Spinal cord (tissue), 9 donors: ENCODE measurements at regions not wholly inside any gene's neighbourhood (a gene's known extent, or its start where the extent isn't known, plus 50 kb on each side); places are given as distances from the start of the nearest gene placed in this dataset.

Experiments used
- DNase-seq, 6 donors: peaks; one replicate each; pipeline versions ENCODE4 v3.0.0 to v3.0.0-alpha.2; 2013 to 2015; ENCODE audit warnings: low spot score in 6 of 6, low read depth in 4 of 6
- H3K27ac ChIP-seq: one replicate; pipeline ENCODE4 v1.5.1; 2013; ENCODE audit warnings: low read depth, low read length, control low read depth
- H3K27me3 ChIP-seq: one replicate; pipeline ENCODE4 v1.6.1; 2013; ENCODE audit warnings: low read length; ENCODE audit not compliant: control insufficient read depth, insufficient read depth
- H3K36me3 ChIP-seq: one replicate; pipeline ENCODE4 v1.6.1; 2013; ENCODE audit warnings: low read length; ENCODE audit not compliant: control insufficient read depth, insufficient read depth
- H3K4me1 ChIP-seq: one replicate; pipeline ENCODE4 v1.6.1; 2013; ENCODE audit warnings: low read length; ENCODE audit not compliant: control insufficient read depth, insufficient read depth
- H3K4me3 ChIP-seq: one replicate; pipeline ENCODE4 v1.5.1; 2013; ENCODE audit warnings: low read depth, low read length, control low read depth
- H3K9me3 ChIP-seq: one replicate; pipeline ENCODE4 v1.6.1; 2013; ENCODE audit warnings: low read length; ENCODE audit not compliant: control insufficient read depth, insufficient read depth
- WGBS: methylation state at CpG from one replicate; pipeline ENCODE4 v1.1.5; 2013; ENCODE audit warnings: missing lambda C conversion rate; ENCODE audit not compliant: insufficient coverage; 5-methylcytosine and 5-hydroxymethylcytosine counted together
- donor health status: healthy.

DNA sequence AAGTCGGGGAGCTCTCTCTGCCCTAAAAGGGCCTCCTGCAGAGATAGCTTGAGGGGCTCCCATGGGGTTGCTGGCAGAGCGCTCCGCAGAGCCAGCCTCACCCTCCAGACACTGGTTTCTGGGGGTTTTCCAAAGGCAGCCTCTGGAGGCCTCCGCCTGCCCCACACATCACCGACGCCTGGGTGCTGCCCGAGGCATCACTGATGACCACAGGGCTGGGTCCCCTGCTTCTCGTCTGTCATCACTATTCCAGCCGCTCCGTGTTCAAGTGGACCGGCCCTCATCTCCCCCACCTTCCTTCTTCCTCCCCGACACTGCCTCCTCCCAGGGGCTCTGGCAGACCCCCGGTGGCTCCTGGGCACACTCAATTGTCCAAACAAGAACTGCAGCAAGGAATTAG, 64.1 kb upstream of the IRX4 start:
- DNase-seq = no peak
- no peak overlapping the region for H3K4me3 ChIP-seq
- 69% methylated on average over 12 of the region's 13 CpGs for whole genome bisulfite sequencing
- no peak overlapping the region for H3K27ac ChIP-seq
- H3K36me3 ChIP-seq = no peaks in the 10 kb centered on the region
- peaks cover 7% of the 10 kb centered on the region for H3K27me3 ChIP-seq
- peaks cover 7% of the 10 kb centered on the region for H3K4me1 ChIP-seq
- H3K9me3 ChIP-seq = no peaks in the 10 kb centered on the region

DNA sequence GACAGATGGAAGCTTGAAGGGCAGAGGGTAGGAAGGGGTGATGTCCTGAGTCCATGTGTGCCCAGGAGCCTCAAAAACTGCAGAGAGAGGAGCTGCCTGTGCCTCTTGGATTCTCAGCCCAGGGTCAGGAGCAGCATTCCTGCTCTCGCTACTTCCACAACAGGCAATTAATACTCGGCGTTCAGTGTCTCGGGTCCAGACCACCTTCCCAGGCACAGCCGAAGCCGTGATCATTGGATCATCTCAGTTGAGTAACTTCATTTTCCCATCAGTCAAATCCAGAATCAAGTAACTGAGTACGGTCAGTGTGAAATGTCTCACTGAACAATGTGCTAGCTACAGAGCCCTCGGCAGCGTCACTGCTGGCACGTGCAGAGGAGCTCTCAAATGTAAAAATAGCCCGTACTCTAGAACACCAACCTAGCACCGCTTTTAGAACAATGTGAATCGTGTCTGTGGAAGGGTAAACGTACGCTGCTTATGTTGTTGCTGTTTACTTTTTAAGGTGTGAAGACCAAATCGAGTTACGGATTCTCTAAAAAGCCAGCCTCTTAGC, 63.5 kb upstream of the IRX4 start:
- DNase-seq = no peak
- Histone ChIP-seq H3K27me3 (peaks cover 7% of the 10 kb centered on the region), H3K4me3 (no peak overlapping the region), H3K4me1 (peaks cover 7% of the 10 kb centered on the region), H3K36me3 (no peaks in the 10 kb centered on the region), H3K9me3 (no peaks in the 10 kb centered on the region), H3K27ac (no peak overlapping the region)
- WGBS = 72% methylated on average over 15 of the region's 17 CpGs

DNA sequence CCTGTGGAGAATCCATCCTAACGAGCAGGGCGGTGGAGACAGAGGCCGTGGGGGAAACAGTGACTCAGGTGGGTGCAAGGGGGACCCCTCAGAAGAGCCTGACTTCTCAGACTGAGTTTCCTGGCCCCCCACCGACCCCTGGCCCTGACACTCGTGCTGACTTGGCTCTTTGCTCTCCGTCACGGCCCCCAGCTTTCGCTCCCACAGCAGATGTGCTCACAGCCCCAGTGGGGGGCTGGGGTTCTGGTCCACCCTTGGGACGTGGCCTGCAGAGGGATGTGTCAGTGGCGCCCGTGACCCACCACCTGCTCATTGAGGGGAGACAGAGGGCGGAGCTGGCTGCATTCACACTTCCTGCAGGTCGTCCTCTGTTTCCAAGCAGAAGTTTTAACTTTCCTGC, 62.9 kb upstream of the IRX4 start:
- 79% methylated on average over 13 of the region's 13 CpGs for WGBS
- Histone ChIP-seq H3K36me3 (no peaks in the 10 kb centered on the region), H3K4me1 (peaks cover 7% of the 10 kb centered on the region), H3K4me3 (no peak overlapping the region), H3K27ac (no peak overlapping the region), H3K27me3 (peaks cover 7% of the 10 kb centered on the region), H3K9me3 (no peaks in the 10 kb centered on the region)
- no peak for DNase-seq

DNA sequence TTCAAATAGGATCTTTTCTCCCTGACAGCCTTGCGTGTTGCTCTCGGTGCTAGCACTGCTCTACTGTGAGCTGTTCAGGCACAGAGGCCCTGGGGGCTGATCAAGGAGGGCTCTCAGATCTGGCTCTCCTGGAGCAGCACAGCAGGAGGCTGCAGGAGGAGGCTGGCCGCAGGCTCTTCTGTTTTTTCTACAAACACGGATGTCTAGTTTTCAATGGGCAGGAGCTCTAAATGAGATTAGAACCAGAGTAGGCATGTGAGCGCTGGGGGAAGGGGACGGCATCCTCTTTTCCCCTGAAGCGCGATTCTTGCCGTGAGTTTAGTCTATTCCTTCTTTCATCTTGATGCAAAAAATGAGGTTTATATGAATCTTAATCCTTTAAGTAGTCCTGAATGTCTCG, 61.7 kb upstream of the IRX4 start:
- Histone ChIP-seq H3K4me3 (no peak overlapping the region), H3K27me3 (peaks cover 7% of the 10 kb centered on the region), H3K9me3 (no peaks in the 10 kb centered on the region), H3K36me3 (no peaks in the 10 kb centered on the region), H3K27ac (no peak overlapping the region), H3K4me1 (peaks cover 7% of the 10 kb centered on the region)
- WGBS = 39% methylated on average over 4 of the region's 10 CpGs
- no peak for DNase-seq

DNA sequence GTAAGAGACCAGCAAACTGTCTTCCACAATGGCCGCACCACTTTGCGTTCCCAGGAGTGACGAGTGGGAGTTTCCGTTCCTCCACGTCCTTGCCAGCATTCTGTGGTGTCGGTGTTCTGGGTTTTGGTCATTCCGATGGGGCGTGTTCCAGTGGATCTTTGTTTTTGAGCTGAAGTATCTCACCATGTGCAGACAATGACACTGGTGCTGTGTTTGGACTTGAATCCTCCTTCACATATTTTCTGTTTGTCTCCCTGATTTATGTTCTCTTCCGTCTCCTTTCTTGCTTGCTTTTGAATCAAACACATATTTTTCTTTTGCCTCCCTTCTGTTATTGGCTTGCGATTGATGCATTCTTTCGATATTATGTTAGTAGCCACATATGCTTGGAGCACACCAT, 60.8 kb upstream of the IRX4 start:
- no peak overlapping the region for H3K27ac ChIP-seq
- DNase-seq = no peak
- peaks cover 7% of the 10 kb centered on the region for H3K4me1 ChIP-seq
- no peaks in the 10 kb centered on the region for H3K36me3 ChIP-seq
- H3K4me3 ChIP-seq = no peak overlapping the region
- H3K9me3 ChIP-seq = no peaks in the 10 kb centered on the region
- WGBS = 98% methylated on average over 6 of the region's 11 CpGs
- H3K27me3 ChIP-seq = peaks cover 7% of the 10 kb centered on the region

DNA sequence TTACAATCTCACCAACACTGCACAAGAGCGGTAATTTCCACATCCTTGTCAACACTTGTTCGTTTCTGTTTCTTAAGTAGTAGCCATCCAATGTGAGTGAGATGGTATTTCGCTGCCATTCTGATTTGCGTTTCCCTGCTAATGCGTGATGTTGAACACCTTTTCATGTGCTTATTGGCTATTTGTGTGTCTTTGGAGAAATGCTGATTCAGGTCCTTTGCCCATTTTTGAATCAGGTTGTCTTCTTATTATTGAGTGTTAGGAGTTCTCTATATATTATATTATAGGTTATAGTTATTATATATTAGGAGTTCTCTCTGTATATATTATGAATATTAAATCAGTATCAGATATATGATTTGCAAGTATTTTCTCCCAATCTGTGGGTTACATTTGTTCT, 59.9 kb upstream of the IRX4 start:
- 87% methylated on average over 4 of the region's 5 CpGs for WGBS
- DNase-seq = no peak
- no peaks in the 10 kb centered on the region for H3K36me3 ChIP-seq
- H3K27me3 ChIP-seq = peaks cover 7% of the 10 kb centered on the region
- H3K9me3 ChIP-seq = no peaks in the 10 kb centered on the region
- no peak overlapping the region for H3K4me3 ChIP-seq
- H3K4me1 ChIP-seq = peaks cover 7% of the 10 kb centered on the region
- no peak overlapping the region for H3K27ac ChIP-seq

DNA sequence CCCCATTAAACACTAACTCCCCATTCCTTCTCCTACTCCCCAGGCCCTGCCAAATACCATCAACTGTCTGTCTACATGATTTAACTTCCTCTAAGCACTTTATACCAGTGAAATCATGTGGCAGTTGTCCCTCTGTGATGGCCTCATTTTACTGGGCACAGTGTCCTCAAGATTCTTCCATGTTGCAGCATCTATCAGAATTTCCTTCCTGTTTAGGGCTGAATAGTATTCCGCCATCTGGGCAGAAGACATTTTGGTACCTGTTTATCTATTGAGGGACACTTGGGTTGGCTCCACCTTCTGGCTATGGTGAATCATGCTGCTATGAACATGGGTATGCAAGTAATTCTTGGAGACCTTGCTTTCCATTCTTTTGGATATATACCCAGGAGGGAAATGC, 59.4 kb upstream of the IRX4 start:
- H3K27me3 ChIP-seq = peaks cover 7% of the 10 kb centered on the region
- no peaks in the 10 kb centered on the region for H3K9me3 ChIP-seq
- no peak overlapping the region for H3K4me3 ChIP-seq
- DNase-seq = no peak
- H3K4me1 ChIP-seq = peaks cover 7% of the 10 kb centered on the region
- H3K27ac ChIP-seq = no peak overlapping the region
- no CpG with 5 or more reads among the region's 1 CpG for WGBS
- H3K36me3 ChIP-seq = no peaks in the 10 kb centered on the region

DNA sequence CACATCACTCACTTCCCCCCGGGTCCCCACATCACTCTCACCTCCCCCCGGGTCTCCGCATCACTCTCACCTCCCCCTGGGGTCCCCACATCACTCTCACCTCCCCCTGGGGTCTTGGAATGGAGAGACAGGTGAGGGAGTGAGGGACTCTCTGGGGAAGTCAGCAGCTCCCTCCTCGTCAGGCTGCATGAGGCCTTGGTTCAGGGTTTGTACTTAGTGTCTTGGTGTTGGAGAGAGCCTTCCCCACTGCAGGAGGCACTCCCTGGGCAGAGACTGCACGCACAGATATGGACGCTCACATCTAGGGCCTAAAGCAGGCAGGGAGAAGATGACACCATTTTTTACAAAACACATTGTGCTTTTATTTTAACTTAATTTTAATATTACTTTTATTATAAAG, 56.5 kb upstream of the IRX4 start:
- no peaks in the 10 kb centered on the region for H3K9me3 ChIP-seq
- H3K36me3 ChIP-seq = peaks cover 5% of the 10 kb centered on the region
- 83% methylated on average over 1 of the region's 6 CpGs for WGBS
- peaks cover 4% of the 10 kb centered on the region for H3K27me3 ChIP-seq
- H3K27ac ChIP-seq = no peak overlapping the region
- DNase-seq = no peak
- no peak overlapping the region for H3K4me3 ChIP-seq
- peaks cover 4% of the 10 kb centered on the region for H3K4me1 ChIP-seq

DNA sequence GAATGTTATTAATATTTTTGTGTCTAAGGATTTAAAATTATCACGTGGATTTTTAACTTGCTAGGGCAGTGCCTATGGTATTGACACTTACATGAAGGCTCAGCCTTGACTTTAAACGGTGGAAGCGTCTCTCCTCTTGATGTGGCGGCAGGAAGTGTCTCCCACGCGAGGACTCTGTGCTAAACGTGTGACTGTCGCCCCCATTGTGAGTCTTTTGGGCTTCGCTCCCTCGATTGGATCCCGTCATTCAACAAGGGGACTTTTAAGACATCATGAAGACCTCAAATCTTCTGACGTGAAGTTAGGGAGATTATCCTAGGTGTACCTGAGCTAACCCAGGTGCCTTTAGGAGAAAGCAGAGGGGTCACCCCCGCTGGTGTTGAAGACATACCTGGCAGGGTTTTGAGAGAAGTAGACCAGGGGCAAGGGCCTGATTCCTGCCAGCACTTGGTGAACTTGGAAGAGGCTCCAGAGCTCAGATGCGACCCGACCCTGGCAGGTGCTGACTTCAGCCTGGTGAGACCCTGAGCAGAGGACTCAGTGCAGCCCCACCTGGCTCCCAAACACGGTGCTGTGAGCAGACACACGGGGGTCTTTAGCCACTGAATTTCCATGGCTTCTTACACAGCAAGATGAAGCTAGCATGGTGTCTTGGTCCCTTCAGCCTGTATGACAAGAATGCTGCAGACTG, 55.7 kb upstream of the IRX4 start:
- H3K36me3 ChIP-seq = peaks cover 5% of the 10 kb centered on the region
- H3K4me1 ChIP-seq = no peaks in the 10 kb centered on the region
- peaks cover 5% of the 10 kb centered on the region for H3K27me3 ChIP-seq
- H3K27ac ChIP-seq = no peak overlapping the region
- DNase-seq = no peak
- no peak overlapping the region for H3K4me3 ChIP-seq
- WGBS = 92% methylated on average over 17 of the region's 17 CpGs
- no peaks in the 10 kb centered on the region for H3K9me3 ChIP-seq

DNA sequence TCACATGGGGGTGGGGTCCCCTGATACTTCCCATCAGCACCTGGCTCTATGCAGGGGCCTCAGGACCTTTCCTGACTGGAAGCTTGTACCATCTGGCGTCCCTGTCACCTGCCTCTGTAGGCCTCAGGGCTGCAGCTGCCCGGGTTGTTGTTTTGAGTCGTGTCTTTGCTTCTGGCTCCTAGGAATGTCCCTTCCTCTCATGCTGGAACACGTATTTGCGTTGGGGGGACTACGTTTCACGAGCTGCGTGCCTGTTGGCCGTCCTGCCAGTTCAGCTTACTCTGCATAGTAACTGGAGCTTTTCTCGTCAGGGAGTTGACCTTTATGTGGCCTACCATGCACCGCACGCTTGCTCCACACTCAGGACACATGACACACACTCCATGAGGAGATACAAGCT, 54.9 kb upstream of the IRX4 start:
- Histone ChIP-seq H3K36me3 (peaks cover 5% of the 10 kb centered on the region), H3K27ac (no peak overlapping the region), H3K4me3 (no peak overlapping the region), H3K27me3 (peaks cover 5% of the 10 kb centered on the region), H3K4me1 (no peaks in the 10 kb centered on the region), H3K9me3 (no peaks in the 10 kb centered on the region)
- 88% methylated on average over 10 of the region's 12 CpGs for WGBS
- DNase-seq = no peak
